ENCODE measurements at regions not wholly inside any gene's neighbourhood (a gene's known extent, or its start where the extent isn't known, plus 50 kb on each side); places are given as distances from the start of the nearest gene placed in this dataset.

- TF ChIP-seq CBX5 (IDR thresholded peaks at IDR 0.05; ENCODE audit: low read depth), result no peak
- TF ChIP-seq RAD21 (IDR thresholded peaks at IDR 0.05; ENCODE audit: insufficient read depth, low read depth, low read length), result no peak
- TF ChIP-seq CHD1 (IDR thresholded peaks at IDR 0.05; ENCODE audit: low read depth, low read length), result no peak
- TF ChIP-seq MTA3 (IDR thresholded peaks at IDR 0.05; ENCODE audit: borderline replicate concordance, low read length), result no peak
- TF ChIP-seq POLR2A (IDR thresholded peaks at IDR 0.05; ENCODE audit: low read depth, low read length), result no peak
- TF ChIP-seq RB1 (IDR thresholded peaks at IDR 0.05; ENCODE audit: borderline replicate concordance), result no peak
- TF ChIP-seq CREM (IDR thresholded peaks at IDR 0.05; ENCODE audit: low read depth), result no peak
Observed at GRCh38 chr1:198942466-198942865, 303.6 kb downstream of the PTPRC start.
